ENCODE measurements at regions not wholly inside any gene's neighbourhood (a gene's known extent, or its start where the extent isn't known, plus 50 kb on each side); places are given as distances from the start of the nearest gene placed in this dataset.

DNA sequence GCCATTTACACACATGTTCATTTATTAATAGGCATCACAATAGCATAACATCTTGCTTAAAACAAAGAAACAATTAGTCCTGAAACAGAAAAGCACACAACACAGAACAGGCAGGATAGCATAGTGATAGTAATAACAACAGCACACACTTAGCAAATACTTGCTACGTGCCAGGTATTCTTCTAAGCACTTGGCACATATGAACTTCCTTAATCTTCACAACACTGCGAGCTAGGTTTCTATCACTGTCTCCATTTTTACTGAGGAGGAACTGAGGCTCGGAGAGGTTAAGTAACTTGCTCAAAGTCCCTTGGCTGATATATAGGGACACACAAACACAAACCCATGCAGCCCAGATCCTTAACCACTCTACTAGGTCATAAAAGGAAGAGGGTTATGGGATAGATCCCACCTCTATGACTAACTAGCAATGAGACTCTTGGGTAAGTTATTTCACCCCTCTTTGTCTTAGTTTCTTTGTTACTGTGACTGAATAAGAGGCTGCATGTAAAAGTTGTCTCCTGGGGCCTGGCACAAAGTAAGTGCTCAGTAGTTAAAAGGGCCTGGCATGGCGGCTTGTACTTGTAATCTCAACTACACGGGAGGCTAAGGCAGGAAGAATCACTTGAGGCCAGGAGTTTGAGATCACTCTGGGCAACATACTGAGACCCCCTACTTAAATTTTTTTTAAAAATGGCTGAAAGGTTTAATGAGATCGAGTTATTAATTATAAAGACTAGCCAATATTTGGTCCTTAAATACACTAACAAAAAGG is 181.0 kb upstream of the RHOBTB1 start:
- TF ChIP-seq, protein P1, sequence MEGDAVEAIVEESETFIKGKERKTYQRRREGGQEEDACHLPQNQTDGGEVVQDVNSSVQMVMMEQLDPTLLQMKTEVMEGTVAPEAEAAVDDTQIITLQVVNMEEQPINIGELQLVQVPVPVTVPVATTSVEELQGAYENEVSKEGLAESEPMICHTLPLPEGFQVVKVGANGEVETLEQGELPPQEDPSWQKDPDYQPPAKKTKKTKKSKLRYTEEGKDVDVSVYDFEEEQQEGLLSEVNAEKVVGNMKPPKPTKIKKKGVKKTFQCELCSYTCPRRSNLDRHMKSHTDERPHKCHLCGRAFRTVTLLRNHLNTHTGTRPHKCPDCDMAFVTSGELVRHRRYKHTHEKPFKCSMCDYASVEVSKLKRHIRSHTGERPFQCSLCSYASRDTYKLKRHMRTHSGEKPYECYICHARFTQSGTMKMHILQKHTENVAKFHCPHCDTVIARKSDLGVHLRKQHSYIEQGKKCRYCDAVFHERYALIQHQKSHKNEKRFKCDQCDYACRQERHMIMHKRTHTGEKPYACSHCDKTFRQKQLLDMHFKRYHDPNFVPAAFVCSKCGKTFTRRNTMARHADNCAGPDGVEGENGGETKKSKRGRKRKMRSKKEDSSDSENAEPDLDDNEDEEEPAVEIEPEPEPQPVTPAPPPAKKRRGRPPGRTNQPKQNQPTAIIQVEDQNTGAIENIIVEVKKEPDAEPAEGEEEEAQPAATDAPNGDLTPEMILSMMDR (conservative IDR thresholded peaks at IDR 0.05 in 1 of 2, IDR thresholded peaks at IDR 0.05 in 1 of 2; ENCODE audit: low read depth in 1 of 2, low read length in 2 of 2): no peak
- no peak for TF ChIP-seq EZH2 (IDR thresholded peaks at IDR 0.05; ENCODE audit: low read length, missing control alignments)

Measured in fibroblast of lung (primary cell).